CD4-positive, alpha-beta T cell treated with Interleukin-6 for 4 hours (primary cell): ENCODE measurements at regions not wholly inside any gene's neighbourhood (a gene's known extent, or its start where the extent isn't known, plus 50 kb on each side); places are given as distances from the start of the nearest gene placed in this dataset.

Experiments
- DNase-seq: peaks from one replicate; pipeline ENCODE4 v3.0.0-alpha.2; 2020; ENCODE audit warnings: mixed read lengths

DNA sequence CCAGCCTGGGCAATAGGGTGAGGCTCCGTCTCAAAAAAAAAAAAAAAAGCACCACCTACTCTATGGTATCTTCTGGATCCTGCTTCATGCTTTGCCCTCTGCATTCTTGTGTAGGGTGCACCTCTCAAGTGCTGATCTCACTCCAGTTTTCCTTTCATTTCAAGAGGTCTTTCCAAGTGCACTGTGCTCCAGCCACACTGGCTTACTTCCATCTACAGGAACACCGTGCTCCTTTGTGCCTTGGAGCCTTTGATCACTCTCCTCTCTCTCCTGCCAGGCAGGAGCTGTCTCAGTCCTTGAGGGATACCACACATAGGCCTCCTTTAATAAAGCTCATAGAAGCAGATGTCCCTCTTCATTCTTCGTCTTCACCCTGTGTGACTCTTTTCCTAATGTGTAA is 55.4 kb upstream of the GREM2 start:
- no peak for DNase-seq

DNA sequence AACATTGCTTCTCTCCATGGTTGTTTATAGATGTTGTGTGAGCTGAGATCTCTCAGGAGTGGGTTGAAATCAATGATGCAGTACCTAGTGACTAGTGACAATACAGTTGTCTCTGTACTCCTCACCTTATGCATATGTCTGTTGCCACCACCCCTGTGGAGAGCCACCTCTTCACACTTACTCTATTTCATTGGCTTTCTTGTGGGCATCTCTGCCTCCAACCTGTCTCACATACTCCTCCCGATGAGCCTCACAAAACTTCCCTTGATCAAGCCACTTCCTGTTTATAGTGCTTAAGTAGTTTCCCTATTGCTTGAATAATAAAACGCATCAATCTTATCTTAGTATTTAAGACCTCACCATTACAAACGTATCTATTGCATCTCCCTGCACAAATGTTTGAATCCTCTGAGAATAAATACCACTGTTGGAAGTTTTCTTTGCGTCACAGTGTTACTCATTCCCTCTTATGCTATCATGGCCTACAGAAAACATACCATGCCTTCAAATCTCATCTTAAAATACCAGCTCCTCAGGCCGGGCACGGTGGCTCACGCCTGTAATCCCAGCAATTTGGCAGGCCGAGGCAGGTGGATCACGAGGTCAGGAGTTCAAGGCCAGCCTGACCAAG is 54.7 kb upstream of the GREM2 start:
- peak; percentile 10 for DNase-seq

DNA sequence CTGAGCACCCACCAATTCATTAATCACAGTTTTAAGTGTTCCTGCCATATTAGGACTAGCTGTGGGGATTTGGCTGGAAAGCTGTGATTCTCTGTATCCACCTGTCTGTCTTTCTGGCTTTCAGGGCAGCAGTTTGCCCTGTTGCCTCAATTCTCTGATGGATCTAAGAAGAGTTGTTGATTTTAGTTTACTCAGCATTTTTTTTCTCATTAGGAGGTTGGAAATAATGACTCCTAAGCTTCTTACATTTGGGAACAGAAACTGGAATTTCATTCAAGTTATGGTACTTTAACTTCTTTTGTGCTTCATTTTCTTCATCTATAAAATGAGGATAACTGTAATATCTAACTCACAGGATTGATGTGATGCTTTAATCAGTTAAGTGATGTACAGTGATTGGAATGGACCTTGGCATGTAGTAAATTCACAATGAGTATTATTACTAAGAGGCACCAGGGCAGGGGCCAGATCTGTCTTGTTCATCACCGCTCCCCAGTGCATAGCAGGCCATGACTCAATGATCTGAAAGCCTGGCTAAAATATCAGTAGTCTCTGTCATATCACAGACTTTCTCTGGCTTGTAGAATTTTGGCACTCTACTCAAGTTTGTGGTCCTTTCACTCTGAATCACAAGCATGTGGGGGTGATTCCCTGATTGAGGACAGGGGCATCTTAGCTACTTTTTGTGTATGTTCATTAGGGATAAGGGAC is 51.4 kb upstream of the GREM2 start:
- no peak for DNase-seq
